ENCODE measurements at regions not wholly inside any gene's neighbourhood (a gene's known extent, or its start where the extent isn't known, plus 50 kb on each side); places are given as distances from the start of the nearest gene placed in this dataset.
"Not testable (repeated sequence)": the region's sequence is repeated elsewhere in the genome, so short reads cannot be mapped to it uniquely, and the experiment has no call there.

DNA sequence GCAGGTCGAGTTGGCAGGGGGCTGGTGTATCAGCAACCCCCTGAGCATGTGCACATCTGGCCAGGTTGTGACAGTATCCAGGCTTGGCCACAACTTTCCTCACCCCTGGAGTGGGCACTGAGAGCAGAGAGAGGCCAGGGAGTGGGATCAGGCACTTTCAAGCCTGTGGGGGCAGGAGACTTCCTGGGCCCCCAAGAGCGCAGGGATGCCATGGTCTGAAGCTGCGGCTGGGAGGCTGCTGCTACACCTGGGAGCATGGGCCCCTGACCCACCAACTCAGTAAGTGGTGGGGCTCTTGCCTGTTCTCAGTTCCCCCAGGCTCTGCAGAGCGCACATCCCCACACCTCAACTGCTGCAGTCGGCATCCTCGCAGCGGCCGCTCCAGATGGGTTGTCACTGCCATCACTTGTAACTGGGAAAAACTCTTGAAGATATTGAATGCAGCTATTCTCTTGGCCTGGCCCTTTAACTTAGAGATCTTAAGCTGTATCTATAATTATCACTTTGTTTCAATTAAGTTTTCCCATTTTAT lies 245.4 kb upstream of the SLITRK1 start:
- DNase-seq, result no peak

GRCh38 chr13:84126671-84127171 lies 244.4 kb upstream of the SLITRK1 start:
- no peak for DNase-seq

DNA sequence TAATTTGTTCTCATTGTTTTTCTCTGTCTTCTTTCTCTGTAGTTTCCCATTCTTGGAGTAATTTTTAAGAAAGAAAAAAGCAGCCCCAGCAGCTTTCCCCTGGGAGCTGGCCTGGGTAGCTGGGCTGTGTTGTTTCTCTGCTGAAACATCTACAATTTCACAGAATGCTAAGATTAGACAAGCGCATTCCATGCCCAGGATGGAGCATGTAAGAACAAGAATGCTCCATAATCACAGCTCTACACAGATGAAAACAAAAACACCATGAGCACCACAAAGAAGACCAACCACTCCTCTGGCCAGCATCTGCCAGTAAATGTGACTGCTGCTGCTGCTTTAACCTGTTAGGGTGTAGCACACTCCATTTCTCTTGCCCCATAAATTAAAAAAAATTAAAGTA lies 239.2 kb upstream of the SLITRK1 start:
- DNase-seq, result no peak

- DNase-seq, result no peak
These were observed 236.7 kb upstream of the SLITRK1 start for GRCh38 chr13:84118839-84119409.

GRCh38 chr13:84098273-84098672 lies 216.0 kb upstream of the SLITRK1 start:
- no peak for DNase-seq

- DNase-seq, result no peak
These were observed 214.9 kb upstream of the SLITRK1 start for GRCh38 chr13:84097148-84097547.

DNA sequence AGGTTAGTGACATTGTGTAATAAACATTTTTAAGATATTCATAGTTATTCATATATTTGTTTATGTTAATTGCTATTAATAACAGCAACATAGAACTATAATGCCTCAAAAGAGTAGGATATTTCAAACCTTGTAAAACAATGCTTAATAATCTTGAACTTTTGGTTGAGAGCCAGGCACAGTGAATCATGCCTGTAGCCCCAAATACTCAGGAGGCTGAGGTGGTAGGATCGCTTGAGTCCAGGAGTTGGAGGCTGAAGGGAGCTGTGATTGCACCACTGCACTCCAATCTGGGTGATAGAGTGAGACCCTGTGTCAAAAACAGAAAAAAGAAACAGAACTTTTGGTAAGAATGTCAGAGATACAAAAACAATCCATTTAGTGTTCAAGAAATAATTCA lies 213.9 kb upstream of the SLITRK1 start:
- DNase-seq, result no peak

- DNase-seq, result no peak
These were observed 206.7 kb upstream of the SLITRK1 start for GRCh38 chr13:84088996-84089395.

- DNase-seq, result no peak
These were observed 204.5 kb upstream of the SLITRK1 start for GRCh38 chr13:84086847-84087162.

DNA sequence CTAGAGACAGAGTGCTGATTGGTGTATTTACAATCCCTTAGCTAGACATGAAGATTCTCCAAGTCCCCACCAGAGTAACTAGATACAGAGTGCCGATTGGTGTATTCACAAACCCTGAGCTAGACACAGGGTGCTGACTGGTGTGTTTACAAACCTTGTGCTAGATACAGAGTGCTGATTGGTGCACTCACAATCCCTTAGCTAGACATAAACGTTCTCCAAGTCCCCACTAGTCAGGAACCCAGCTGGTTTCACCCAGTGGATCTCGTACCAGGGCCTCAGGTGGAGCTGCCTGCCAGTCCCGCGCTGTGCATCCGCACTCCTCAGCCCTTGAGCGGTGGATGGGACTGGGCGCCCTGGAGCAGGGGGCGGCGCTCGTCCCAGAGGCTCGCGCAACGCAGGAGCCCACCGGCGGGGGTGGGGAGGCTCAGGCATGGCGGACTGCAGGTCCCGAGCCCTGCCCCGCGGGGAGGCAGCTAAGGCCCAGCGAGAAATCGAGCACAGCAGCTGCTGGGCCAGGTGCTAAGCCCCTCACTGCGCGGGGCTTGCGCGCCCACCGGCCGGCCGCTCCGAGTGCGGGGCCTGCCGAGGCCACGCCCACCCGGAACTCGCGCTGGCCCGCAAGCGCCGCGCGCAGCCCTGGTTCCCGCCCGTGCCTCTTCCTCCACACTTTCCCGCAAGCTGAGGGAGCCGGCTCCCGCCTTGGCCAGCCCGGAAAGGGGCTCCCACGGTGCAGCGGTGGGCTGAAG lies 204.0 kb upstream of the SLITRK1 start:
- DNase-seq, result not testable (repeated sequence)

DNA sequence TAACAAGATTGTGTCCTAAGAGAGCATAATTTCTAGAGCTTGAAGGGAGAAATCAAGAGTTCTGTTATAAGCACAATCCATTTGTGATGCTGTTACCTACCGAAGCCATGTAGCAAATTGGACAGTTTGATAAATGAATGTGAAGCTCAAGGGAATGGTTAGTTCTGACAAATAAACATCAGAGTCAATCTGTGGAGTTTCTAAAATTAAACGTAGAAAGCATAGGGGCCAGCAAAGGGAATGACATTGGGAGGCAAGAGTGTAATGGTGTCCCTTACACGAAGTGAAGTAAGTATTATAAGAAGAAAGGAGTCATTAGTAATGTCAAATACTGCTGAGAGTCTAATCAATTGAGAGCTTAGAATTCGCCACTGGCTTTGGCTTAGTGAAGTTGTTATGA lies 200.2 kb upstream of the SLITRK1 start:
- no peak for DNase-seq

- DNase-seq, result no peak
These were observed 198.7 kb upstream of the SLITRK1 start for GRCh38 chr13:84080748-84081530.

DNA sequence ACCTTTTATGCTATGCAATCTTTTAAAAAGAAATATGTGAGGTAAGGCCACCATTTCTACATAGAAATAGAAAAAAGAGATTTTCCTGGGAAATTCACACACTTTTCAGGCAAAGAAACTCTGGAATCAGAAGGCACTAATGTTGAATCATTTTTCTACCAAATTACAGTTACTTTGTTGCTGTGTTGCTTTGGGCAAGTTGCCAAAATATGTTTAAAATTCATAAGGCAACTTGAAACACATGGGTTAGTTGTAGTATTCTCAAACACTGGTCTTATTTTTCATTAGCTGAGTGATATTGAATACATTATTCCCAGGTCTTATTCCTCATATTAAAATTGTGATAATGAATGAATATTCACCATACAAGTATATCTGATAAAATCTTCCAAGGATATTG lies 195.0 kb upstream of the SLITRK1 start:
- DNase-seq, result no peak

GRCh38 chr13:84076280-84076679 lies 194.0 kb upstream of the SLITRK1 start:
- DNase-seq, result no peak

DNA sequence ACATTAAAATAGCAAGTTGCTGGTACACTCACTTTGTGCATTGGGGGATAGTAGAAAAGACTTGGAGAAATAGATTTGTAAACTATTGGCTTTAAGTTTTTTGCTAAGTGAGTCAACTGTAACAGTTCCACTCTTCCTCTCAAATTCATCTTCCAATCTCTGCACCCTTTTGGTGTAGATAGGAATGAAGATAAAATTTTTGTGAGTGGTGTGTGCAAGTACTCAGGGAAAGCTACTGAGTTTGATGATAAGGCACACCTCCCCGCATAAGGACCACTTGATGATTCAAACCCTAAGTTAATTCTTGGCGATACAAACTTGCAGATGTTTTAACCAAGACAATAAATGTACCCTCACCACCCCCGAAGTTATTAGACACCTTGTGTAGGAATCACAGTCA lies 168.3 kb upstream of the SLITRK1 start:
- no peak for DNase-seq

DNA sequence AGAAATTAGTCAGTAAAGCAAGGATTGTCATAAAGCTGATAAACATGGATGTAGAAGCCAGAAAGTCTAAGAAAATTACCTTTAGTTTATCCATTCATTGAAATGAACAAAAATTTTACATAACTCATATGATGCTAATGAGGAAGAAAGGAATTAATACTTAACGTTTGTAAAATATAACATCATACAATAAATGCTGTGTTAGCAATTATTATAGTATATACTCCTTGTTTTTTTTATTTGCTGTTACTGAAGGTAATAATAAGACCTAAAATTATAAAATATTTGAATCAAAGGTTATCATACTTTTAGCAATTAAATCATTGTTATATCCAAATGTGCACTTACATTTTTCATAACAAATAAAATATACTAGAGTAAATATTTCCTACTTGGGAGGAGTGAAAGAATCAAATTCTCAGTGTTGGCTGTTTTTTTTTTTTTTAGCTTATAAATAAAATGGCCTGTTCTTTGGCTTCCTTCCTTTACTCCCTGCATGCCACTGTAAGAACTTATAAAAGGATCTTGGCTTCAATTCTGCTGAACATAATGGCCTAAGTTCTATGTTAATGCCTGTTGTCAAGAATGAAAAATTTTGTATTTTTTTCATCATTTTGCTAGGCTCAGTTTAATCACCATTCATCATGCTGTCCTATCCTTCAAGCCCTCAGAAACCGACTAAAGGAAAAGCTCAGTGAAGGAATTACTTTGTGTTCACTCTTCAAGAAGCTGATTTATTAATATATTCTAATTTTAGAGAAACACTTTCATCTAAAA lies 167.4 kb upstream of the SLITRK1 start:
- DNase-seq, result no peak

GRCh38 chr13:84044805-84045204 lies 162.5 kb upstream of the SLITRK1 start:
- no peak for DNase-seq

GRCh38 chr13:84038001-84038400 lies 155.7 kb upstream of the SLITRK1 start:
- no peak for DNase-seq

GRCh38 chr13:84032116-84032515 lies 149.8 kb upstream of the SLITRK1 start:
- no peak for DNase-seq

- no peak for DNase-seq
These were observed 148.8 kb upstream of the SLITRK1 start for GRCh38 chr13:84031120-84031519.

DNA sequence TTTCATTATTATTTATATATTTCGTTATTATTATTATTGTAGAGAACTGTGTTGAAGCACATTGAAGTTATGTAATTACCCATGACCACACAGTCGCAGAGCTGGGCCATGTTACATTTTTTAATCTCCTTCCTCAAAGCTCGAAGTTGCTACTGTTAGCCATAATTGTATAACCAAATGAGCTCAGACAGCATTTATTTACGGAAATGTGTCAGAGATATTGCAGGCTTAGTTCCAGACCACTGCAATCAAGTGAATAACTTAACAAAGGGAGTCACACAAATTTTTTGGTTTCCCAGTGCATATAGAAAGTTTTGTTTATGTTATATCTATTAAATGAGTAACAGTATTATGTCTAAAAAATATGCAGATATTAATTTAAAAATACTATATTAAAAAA lies 147.1 kb upstream of the SLITRK1 start:
- no peak for DNase-seq

DNA sequence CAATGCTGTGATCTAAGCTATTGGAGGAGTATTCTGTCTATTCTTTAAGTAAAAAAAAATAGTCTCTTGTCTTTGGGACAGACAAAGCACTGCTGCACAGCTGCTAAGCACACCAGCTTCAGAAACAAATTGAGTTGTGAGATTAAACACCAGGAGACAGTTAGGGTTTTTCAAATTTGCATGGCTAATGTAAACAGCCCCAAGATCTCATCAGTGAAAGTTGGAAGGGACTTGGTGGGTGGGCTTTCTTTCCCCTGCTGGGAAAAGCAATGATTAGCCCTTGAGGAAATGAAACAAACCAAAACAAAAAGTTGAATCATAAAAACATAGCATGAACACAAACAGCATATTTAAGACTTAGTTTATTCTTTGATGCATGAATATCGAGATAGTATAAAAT lies 143.6 kb upstream of the SLITRK1 start:
- DNase-seq, result no peak

DNA sequence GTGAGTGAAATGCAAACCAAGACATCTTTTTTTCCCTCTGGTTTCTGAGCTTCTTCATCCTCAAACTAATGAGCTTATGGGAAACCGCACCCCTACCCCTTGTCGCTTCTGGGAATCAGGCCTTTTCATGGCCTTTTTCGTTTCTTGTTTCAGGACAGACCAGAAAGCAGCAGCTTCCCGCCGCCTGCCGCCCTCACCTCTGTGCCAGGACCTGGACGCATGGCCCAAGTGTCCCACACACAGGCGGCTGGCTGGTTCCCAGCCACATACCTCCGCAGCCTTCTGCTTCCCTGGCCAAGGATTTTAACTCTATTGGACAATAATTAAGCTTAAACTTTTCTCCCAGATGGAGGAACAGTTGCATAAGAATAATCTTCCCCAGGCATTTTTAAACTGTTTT lies 114.1 kb upstream of the SLITRK1 start:
- no peak for DNase-seq

Measured in KG1 (cell line).